ENCODE measurements at regions not wholly inside any gene's neighbourhood (a gene's known extent, or its start where the extent isn't known, plus 50 kb on each side); places are given as distances from the start of the nearest gene placed in this dataset.
"Not testable (repeated sequence)": the region's sequence is repeated elsewhere in the genome, so short reads cannot be mapped to it uniquely, and the experiment has no call there.

DNA sequence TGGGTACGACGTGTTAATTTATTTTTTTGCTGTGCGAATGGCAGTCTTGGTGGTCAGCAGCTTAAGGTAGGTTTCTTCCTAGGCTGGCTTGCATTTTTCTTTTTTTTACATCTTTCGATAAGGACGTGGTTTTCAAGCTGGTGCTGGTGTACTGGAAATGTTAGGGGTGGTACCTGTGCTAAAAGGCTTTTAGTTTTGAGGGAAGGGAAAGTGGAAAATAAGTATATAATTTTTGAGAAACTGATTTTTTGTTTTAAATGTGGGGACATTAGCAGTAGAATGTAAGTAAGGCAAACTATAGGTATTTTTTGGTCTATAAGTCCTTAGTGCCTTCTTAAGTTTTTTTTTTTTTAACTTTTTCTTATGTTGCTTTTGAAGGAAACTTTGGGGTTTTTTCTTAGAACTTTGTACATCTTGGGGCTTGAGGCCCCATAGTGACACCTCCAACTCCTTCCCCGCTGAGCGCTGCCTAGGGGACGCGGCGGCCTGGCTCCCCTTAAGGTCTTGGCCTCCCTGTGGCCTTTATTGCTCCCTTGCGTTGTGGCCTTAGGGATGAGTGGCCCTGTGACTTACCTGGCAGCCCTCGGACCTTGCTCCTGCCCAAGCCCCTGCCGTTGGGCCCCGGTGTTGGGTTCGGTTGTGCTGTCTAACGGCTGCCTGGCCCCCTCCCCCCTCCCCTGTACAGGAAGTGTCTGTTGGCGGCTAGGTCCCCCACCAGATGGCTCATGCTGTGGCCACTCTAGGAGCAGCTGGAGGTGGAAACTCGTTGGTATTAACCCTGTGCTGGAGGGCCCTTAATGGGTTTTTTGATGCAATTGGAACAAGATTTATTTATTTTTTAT, 88.0 kb upstream of the RPRML start:
- peak; percentile 48 for DNase-seq

DNA sequence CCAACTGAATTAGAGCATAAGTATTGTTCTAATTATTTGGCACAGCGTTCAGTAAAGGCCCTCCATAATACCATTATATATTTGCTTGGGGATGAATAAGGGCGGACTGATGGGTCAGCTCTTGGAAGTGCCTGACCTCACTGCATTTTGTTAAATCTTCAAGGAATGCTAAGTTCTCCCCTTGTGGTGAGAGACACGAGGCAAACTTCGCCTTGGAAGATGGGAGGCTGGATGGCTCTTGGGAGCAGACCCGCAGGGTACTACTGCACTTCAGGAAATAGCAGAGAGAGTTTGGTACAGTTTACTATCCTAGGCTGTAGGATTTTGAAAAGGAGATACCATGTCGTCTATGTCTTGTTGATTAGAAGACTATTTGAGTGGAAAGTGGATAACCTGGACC, 87.0 kb upstream of the RPRML start:
- DNase-seq, result no peak

DNA sequence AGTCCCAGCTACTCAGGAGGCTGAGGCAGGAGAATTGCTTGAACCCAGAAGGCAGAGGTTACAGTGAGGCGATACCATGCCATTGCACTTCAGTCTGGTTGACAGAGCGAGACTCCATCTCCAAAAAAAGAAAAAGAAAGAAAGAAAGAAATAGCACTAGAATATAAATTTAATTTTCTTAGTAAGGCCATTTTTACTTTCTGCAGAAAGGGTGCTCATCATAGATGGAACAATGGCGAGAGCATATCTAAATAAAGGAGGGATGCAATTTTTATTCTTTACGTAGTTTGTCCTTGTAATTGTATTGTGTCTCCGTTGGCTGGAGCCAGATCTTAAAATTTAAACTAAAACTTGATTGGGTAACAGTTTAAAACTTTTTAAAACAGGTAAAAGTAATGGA, 85.6 kb upstream of the RPRML start:
- no peak for DNase-seq

- DNase-seq, result no peak
Observed at GRCh38 chr17:47063475-47063874, 84.4 kb upstream of the RPRML start.

- not testable (repeated sequence) for DNase-seq
Observed at GRCh38 chr17:47062851-47063250, 83.8 kb upstream of the RPRML start.

DNA sequence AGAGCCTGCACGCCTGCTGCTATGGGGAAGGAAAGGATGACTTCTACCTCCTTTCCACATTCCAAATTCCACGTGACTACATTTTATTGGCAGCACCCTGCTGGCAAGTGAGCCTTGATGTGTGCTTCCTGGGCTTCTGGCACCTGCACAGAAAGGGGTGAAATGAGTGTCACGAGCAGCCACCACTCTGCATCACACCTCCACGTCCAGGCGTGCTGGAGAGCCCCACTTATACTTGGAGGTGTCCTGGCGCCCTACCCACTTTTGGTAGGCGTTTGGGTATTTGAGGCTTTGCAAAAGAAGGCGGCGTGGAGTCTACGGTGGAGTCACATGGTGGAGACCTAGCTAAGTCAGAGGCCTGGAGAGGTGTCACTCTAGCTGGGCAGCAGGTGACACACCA, 81.0 kb upstream of the RPRML start:
- not testable (repeated sequence) for DNase-seq

DNA sequence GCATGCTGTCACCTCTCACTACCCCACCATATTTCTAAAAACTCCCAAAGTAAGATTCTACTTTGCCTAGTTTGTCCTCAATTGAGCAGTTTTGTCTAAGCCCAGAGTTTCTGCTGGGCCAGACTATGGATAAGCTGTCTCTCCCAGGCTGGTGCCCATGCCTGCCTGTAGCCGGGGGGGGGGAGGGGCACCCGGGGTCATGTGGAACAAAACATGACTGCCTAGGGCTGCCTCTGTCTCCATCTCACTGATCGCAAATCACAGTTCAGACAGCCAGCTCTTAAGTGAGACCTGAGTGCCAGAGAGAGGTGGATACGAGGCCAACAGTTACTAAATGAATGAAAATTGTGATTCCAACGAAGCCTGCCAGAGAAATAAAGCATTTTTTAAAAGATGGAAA, 78.8 kb upstream of the RPRML start:
- no peak for DNase-seq

GRCh38 chr17:47057279-47057678, 78.2 kb upstream of the RPRML start:
- DNase-seq, result not testable (repeated sequence)

DNA sequence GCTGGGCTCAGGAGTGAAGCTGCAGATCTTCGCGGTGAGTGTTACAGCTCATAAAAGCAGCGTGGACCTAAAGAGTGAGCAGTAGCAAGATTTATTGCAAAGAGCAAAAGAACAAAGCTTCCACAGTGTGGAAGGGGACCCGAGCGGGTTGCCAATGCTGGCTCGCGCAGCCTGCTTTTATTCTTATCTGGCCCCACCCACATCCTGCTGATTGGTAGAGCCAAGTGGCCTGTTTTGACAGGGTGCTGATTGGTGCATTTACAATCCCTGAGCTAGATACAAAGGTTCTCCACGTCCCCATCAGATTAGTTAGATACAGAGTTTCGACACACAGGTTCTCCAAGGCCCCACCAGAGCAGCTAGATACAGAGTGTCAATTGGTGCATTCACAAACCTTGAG, 77.6 kb upstream of the RPRML start:
- DNase-seq, result not testable (repeated sequence)

All from activated effector memory CD4-positive, alpha-beta T cell treated with Interleukin-2 at 50 U/mL for 16 hours (primary cell).